Chondrocyte (in vitro differentiated cells): ENCODE measurements at regions not wholly inside any gene's neighbourhood (a gene's known extent, or its start where the extent isn't known, plus 50 kb on each side); places are given as distances from the start of the nearest gene placed in this dataset.

Experiments used
- DNase-seq: peaks from one replicate; pipeline ENCODE4 v3.0.0; 2021; ENCODE audit warnings: mixed read lengths, low spot score
- H3K27ac Mint-ChIP-seq: one replicate; pipeline ENCODE4 v1.8.0; 2021; ENCODE audit warnings: mild to moderate bottlenecking, moderate library complexity, mixed read lengths; ENCODE audit not compliant: unreplicated experiment
- H3K27me3 Mint-ChIP-seq: 2 replicates; pipeline ENCODE4 v1.8.0; 2021; ENCODE audit warnings: low read depth, mixed read lengths
- H3K36me3 Mint-ChIP-seq: 2 replicates; pipeline ENCODE4 v1.8.0; 2021; ENCODE audit warnings: low read depth, mixed read lengths
- H3K4me1 Mint-ChIP-seq: 2 replicates; pipeline ENCODE4 v1.8.0; 2021; ENCODE audit warnings: low read depth, mild to moderate bottlenecking, mixed read lengths
- H3K4me3 Mint-ChIP-seq: one replicate; pipeline ENCODE4 v1.8.0; 2021; ENCODE audit warnings: mild to moderate bottlenecking, moderate library complexity, mixed read lengths; ENCODE audit not compliant: unreplicated experiment
- H3K9me3 Mint-ChIP-seq: 2 replicates; pipeline ENCODE4 v1.8.0; 2021; ENCODE audit warnings: low read depth, mixed read lengths
- TF ChIP-seq, protein P1 (sequence below): fragments of 200-600 bp; sonication (generic); IDR thresholded peaks from 2 replicates; pipeline ENCODE4 v1.5.0; 2021; ENCODE audit warnings: antibody characterized with exemption, mild to moderate bottlenecking, moderate library complexity

DNA sequence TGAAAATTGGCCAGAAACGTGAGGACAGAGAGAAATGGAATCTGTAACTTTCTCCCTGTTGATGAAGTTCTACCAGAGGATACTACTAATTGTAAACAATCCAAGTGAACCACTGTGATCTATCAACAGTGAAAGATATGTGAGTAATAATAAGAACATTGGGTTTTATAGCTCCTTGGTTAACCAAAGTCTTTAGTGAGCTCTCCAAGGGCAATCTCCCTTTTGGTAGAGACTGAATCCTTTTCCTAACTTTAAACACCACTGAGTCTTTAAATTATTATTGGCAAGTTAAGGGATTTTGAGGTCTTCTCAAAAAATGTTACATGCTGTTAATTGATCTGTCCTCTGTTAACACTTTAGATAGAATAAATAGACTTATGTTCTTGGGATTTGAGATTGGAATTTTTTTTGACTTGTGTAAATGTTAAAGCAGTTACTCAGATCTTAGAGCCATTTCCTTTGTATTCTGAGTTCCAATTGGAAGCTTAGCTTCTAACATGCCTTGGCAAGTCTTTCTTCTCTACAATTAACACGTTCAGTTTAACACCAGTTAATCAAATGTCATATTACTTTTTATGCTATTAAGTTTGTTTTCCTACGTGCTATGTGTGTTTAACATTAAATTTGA is 338.2 kb upstream of the DDHD1 start:
- Mint-ChIP-seq H3K4me3 (no peak overlapping the region), H3K4me1 (peaks cover 14% of the 10 kb centered on the region), H3K27me3 (no peaks in the 10 kb centered on the region), H3K36me3 (no peaks in the 10 kb centered on the region), H3K27ac (no peak overlapping the region), H3K9me3 (peaks cover 12% of the 10 kb centered on the region)
- DNase-seq, result no peak
- TF ChIP-seq, protein P1, sequence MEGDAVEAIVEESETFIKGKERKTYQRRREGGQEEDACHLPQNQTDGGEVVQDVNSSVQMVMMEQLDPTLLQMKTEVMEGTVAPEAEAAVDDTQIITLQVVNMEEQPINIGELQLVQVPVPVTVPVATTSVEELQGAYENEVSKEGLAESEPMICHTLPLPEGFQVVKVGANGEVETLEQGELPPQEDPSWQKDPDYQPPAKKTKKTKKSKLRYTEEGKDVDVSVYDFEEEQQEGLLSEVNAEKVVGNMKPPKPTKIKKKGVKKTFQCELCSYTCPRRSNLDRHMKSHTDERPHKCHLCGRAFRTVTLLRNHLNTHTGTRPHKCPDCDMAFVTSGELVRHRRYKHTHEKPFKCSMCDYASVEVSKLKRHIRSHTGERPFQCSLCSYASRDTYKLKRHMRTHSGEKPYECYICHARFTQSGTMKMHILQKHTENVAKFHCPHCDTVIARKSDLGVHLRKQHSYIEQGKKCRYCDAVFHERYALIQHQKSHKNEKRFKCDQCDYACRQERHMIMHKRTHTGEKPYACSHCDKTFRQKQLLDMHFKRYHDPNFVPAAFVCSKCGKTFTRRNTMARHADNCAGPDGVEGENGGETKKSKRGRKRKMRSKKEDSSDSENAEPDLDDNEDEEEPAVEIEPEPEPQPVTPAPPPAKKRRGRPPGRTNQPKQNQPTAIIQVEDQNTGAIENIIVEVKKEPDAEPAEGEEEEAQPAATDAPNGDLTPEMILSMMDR, result no peak

DNA sequence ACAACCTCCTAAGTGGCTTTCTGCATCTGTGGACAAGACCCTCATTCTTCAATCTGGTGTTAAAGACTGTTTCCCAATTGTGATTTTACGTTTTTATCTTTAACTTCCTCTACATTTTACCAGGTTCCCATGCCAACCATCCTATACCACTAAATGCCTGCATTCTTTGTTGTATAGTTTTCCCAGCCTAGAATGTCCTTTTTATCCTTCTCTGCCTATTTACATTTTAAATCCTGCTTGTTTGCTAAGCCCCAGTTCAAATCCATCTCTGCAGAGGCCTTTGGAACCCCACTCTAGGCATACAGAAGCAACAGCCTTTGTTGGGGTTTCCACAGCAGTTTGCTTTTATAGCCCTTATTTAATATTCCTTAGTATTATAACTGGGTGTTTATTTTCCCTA is 325.1 kb upstream of the DDHD1 start:
- TF ChIP-seq, protein P1, result no peak
- H3K27ac Mint-ChIP-seq, result no peak overlapping the region
- no peaks in the 10 kb centered on the region for H3K27me3 Mint-ChIP-seq
- DNase-seq, result no peak
- peaks cover 14% of the 10 kb centered on the region for H3K9me3 Mint-ChIP-seq
- H3K4me1 Mint-ChIP-seq, result no peaks in the 10 kb centered on the region
- no peak overlapping the region for H3K4me3 Mint-ChIP-seq
- H3K36me3 Mint-ChIP-seq, result peaks cover 3% of the 10 kb centered on the region

DNA sequence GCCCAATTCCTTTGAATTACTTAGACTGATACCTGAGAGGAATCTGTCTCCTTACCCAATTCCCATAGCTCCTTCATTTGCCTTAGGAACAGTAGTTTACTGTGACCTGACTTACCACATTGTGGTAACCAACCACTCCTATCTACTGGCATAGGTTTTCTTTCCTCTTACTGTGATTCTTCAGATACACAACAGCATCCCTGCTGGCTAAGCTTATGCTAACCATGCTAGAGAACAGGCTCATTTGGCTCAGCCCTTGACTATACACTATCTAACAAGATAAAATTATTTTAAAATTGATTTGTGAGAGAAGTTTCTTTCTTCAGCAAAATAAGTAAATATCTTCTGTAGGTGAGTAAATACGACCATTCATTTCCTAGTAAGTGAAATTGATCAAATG is 320.4 kb upstream of the DDHD1 start:
- no peaks in the 10 kb centered on the region for H3K9me3 Mint-ChIP-seq
- TF ChIP-seq, protein P1, result no peak
- no peaks in the 10 kb centered on the region for H3K36me3 Mint-ChIP-seq
- H3K27me3 Mint-ChIP-seq, result no peaks in the 10 kb centered on the region
- H3K4me1 Mint-ChIP-seq, result peaks cover 9% of the 10 kb centered on the region
- no peak for DNase-seq
- no peak overlapping the region for H3K4me3 Mint-ChIP-seq
- no peak overlapping the region for H3K27ac Mint-ChIP-seq

DNA sequence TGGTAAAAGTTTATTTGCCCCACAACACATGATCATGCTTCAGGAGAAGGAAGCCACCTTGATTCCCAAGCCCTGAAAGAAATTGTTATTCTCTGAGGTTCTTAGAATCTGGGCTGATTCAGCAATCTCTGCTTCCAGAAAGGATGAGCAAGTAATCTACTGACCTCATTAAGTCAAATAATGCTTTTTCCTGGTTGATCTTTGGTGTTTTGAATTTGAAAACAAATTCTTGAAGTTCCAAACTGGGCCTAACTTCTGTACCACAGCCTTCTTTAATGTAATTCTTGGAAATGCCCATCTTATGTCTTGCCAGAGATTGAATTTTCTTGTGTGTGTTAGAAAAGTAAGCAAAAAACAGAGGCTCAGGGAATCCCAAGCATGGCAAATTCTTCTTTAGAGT is 319.2 kb upstream of the DDHD1 start:
- DNase-seq, result no peak
- Mint-ChIP-seq H3K36me3 (no peaks in the 10 kb centered on the region), H3K4me1 (peaks cover 9% of the 10 kb centered on the region), H3K4me3 (no peak overlapping the region), H3K27me3 (no peaks in the 10 kb centered on the region), H3K27ac (no peak overlapping the region), H3K9me3 (no peaks in the 10 kb centered on the region)
- TF ChIP-seq, protein P1, result no peak

DNA sequence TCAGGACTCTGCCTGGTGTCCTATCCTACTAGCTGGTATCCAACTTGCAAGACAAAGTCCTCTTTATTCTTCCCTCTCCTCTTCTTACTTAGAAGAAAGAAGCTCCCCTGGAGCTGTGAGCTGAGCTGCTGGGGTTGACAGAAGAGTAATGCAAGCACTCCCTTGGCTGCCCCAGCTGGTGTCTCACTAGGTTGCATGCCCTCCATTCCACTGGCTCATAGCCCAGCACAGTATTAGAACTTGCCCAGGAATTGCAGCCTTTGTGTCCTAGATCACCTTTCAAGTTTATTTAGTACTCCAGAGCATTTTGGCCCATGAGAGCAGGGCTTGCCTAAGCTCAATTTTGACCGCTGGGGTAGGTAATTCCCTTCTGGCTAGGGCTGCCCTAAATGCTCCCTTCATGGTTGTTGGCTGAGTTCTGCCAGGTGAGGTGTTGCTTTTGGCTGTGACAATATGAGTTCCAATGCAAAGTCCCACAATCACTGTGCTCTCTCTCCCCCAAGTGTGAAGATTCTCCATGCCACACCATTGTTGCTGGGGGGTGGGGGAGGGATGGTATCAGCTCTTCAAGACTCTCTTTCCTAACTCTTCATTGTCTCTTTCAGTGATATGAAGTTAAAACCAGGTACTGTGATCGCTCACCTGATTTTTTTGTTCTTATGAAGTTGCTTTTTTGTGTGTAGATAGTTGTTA is 317.4 kb upstream of the DDHD1 start:
- Mint-ChIP-seq H3K27me3 (no peaks in the 10 kb centered on the region), H3K27ac (no peak overlapping the region), H3K4me3 (no peak overlapping the region), H3K36me3 (no peaks in the 10 kb centered on the region), H3K4me1 (peaks cover 9% of the 10 kb centered on the region), H3K9me3 (peaks cover 2% of the 10 kb centered on the region)
- DNase-seq, result no peak
- TF ChIP-seq, protein P1, result no peak
